Heart right ventricle (tissue), 16 donors: ENCODE measurements at regions not wholly inside any gene's neighbourhood (a gene's known extent, or its start where the extent isn't known, plus 50 kb on each side); places are given as distances from the start of the nearest gene placed in this dataset.

ENCODE experiments used
- ATAC-seq, 8 donors: fragments of 200-7000 bp; cut with Tn5 transposase; one replicate each; pipeline ENCODE4 v1.9.1; 2020; ENCODE audit warnings: mild to moderate bottlenecking in 8 of 8, moderate library complexity in 8 of 8, moderate number of reproducible peaks in 1 of 8
- DNase-seq, 2 donors: peaks; one replicate each; pipeline ENCODE4 v3.0.0-alpha.2; 2020
- H3K27ac ChIP-seq, 10 donors: fragments of 200-600 bp; sonication (generic) in 2 of 10; one replicate each; pipeline versions ENCODE4 v1.5.0 to v1.8.0; 2020 to 2022; ENCODE audit warnings: mild to moderate bottlenecking in 3 of 10
- H3K27me3 ChIP-seq, 7 donors: fragments of 200-600 bp; one replicate each; pipeline ENCODE4 v1.8.0; 2021 to 2022; ENCODE audit warnings: mild to moderate bottlenecking in 2 of 7
- H3K36me3 ChIP-seq, 9 donors: fragments of 200-600 bp; sonication (generic) in 1 of 9; one replicate each; pipeline versions ENCODE4 v1.5.0 to v1.8.0; 2020 to 2022; ENCODE audit warnings: mild to moderate bottlenecking in 2 of 9
- H3K4me1 ChIP-seq, 9 donors: fragments of 200-600 bp; sonication (generic) in 1 of 9; one replicate each; pipeline versions ENCODE4 v1.5.0 to v1.8.0; 2020 to 2022; ENCODE audit warnings: mild to moderate bottlenecking in 4 of 9
- H3K4me3 ChIP-seq, 10 donors: fragments of 200-600 bp; sonication (generic) in 2 of 10; one replicate each; pipeline versions ENCODE4 v1.5.0 to v1.8.0; 2020 to 2022; ENCODE audit warnings: mild to moderate bottlenecking in 7 of 10, moderate library complexity in 2 of 10
- H3K9me3 ChIP-seq, 11 donors: fragments of 200-600 bp in 10 of 11; sonication (generic) in 2 of 11; one replicate each; pipeline versions ENCODE4 v1.5.0 to v1.8.0; 2013 to 2022; ENCODE audit warnings: mild to moderate bottlenecking in 2 of 11, control low read depth in 1 of 11, moderate library complexity in 1 of 11
- WGBS, 2 donors: extraction: QIAGEN DNeasy Blood & Tissue Kit; methylation state at CpG; one replicate each; pipeline ENCODE4 v1.1.7; 2013; ENCODE audit warnings: inconsistent platforms in 1 of 2; 5-methylcytosine and 5-hydroxymethylcytosine counted together
- intact Hi-C, 10 donors: fragments of 100-400 bp; cut with DNase I; formaldehyde crosslinking; loops; one replicate each; pipeline versions ENCODE4 v1.11.1 to v1.14.2; 2022
- TF ChIP-seq, protein P1 (sequence below), 9 donors: fragments of 200-600 bp; sonication (generic) in 2 of 9; IDR thresholded peaks; one replicate each; pipeline versions ENCODE4 v1.5.0 to v1.8.0; 2021 to 2022; ENCODE audit warnings: antibody characterized with exemption in 9 of 9, mild to moderate bottlenecking in 5 of 9, moderate library complexity in 1 of 9
- donor health status: Arrhythmogenic right ventricular cardiomyopathy.
- donor health status: ischemic (EF 13 %, LVEDD 7.1; RV severe dilation, severe dysfunction).
- donor health status: healthy with polysubstance abuse.
- donor health status: DM: no; HTN: yes; CAD: no.
- donor health status: DM: no; HTN: no; CAD: no.
- donor health status: ischemic (EF 25% LVEDD 6.9; RV normal size, moderate dysfunction).
- donor health status: ischemic (EF 25% LVEDD 5.7; RV mildly dilated, moderate dysfunction).
- donor health status: healthy.
- donor health status: DM: yes; HTN: yes; CAD: no.
- donor health status: Ischemic cardiomyopathy.
- donor health status: ischemic (EF 35%, LVEDD 5.7; RV mildly dilated, moderate dysfunction).
- donor health status: nonischemic (EF 11% LVEDD 7.7; RV severe dilation, severe dysfunction).
- donor health status: DM: yes; HTN: yes; CAD: no.
- donor health status: PGD.
- donor health status: ischemic (EF 29% LVEDD 5.4; RV normal size, mild dysfunction).
- donor health status: nonischemic (EF 23%, LVEDD 6.1; RV moderate dilation, normal function).

- Histone ChIP-seq H3K36me3 (no peaks in the 10 kb centered on the region), H3K27me3 (peaks cover 0 to 4% (median 0%) of the 10 kb centered on the region in 7 donors), H3K4me3 (peak overlapping the region in 1 of 10 donors; percentile 2), H3K27ac (peak overlapping the region in 7 of 10 donors; percentile 7 to 94 (median 56)), H3K9me3 (no peaks in the 10 kb centered on the region), H3K4me1 (peaks cover 0 to 51% (median 27%) of the 10 kb centered on the region in 9 donors)
- intact Hi-C loops: loop anchor here (1.0 to 10.0 kb wide), 18 partner anchors 209 to 971 kb away; no protein-coding TSS in a partner anchor
- peak; percentile 79 to 90 for DNase-seq
- 21 to 28% methylated on average over 12 of the region's 12 CpGs for WGBS, 2 donors
- ATAC-seq: peak; percentile 82 to 93 (median 91)
- TF ChIP-seq, protein P1, sequence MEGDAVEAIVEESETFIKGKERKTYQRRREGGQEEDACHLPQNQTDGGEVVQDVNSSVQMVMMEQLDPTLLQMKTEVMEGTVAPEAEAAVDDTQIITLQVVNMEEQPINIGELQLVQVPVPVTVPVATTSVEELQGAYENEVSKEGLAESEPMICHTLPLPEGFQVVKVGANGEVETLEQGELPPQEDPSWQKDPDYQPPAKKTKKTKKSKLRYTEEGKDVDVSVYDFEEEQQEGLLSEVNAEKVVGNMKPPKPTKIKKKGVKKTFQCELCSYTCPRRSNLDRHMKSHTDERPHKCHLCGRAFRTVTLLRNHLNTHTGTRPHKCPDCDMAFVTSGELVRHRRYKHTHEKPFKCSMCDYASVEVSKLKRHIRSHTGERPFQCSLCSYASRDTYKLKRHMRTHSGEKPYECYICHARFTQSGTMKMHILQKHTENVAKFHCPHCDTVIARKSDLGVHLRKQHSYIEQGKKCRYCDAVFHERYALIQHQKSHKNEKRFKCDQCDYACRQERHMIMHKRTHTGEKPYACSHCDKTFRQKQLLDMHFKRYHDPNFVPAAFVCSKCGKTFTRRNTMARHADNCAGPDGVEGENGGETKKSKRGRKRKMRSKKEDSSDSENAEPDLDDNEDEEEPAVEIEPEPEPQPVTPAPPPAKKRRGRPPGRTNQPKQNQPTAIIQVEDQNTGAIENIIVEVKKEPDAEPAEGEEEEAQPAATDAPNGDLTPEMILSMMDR (IDR thresholded peaks at IDR 0.05): peak; percentile 90 to 98 (median 95)
Observed at GRCh38 chr6:163956571-163957407, 542.3 kb downstream of the QKI start.

DNA sequence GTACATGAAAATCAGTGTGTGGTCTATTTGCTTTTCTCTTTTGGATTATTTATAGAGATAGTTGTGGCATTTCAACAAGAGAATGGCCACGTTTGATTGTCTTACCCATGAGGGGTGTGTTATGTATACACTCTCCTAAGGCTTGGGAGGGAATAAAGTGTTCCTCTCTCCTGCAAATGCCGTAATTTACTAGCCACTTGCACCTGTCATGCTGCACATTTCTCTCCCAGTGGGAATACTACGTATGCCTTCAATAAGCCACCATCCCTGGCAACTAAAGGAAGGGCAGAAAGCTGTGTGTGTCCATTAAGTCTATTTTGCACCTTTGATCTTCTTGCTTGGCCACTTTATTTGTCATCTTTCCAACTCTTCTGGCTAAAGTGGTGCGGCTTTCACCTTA, 541.2 kb downstream of the QKI start:
- Histone ChIP-seq H3K4me1 (peaks cover 0 to 51% (median 27%) of the 10 kb centered on the region in 9 donors), H3K27me3 (peaks cover 0 to 4% (median 0%) of the 10 kb centered on the region in 7 donors), H3K27ac (peak overlapping the region in 5 of 10 donors; percentile 14 to 94 (median 55)), H3K4me3 (no peak overlapping the region), H3K36me3 (no peaks in the 10 kb centered on the region), H3K9me3 (no peaks in the 10 kb centered on the region)
- no peak for ATAC-seq
- intact Hi-C loops: loop anchor here (1.0 to 10.0 kb wide), 18 partner anchors 208 to 972 kb away; no protein-coding TSS in a partner anchor
- TF ChIP-seq, protein P1 (IDR thresholded peaks at IDR 0.05): no peak
- WGBS, 2 donors: 91 to 96% methylated on average over 4 of the region's 4 CpGs
- no peak for DNase-seq

DNA sequence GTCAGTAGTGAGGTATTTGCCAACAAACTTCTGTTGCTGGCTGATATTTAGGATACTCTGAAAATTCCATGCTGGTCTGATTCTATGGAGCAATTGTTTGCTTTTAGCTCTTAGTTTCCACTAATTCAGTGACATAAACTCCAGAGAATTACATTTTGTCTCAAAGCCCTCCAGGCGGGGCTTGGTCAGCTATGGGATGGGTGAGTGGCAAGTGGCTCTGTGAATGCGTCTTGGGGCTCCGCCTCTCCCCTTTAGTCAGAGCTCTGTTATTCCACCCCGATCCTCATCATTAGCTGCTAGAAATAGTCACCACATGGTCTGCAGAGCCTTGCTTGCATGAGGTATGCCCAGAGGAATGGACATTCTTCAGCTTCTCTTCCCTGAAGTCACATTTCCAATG, 540.6 kb downstream of the QKI start:
- Histone ChIP-seq H3K27ac (peak overlapping the region in 2 of 10 donors; percentile 8 to 55), H3K4me1 (peaks cover 0 to 46% (median 23%) of the 10 kb centered on the region in 9 donors), H3K36me3 (no peaks in the 10 kb centered on the region), H3K27me3 (peaks cover 0 to 4% (median 0%) of the 10 kb centered on the region in 7 donors), H3K9me3 (no peaks in the 10 kb centered on the region), H3K4me3 (no peak overlapping the region)
- peak in 1 of 8 donors; percentile 29 for ATAC-seq
- DNase-seq: no peak
- TF ChIP-seq, protein P1 (IDR thresholded peaks at IDR 0.05): no peak
- WGBS, 2 donors: 81 to 88% methylated on average over 4 of the region's 4 CpGs
- intact Hi-C loops: loop anchor here (5.0 to 10.0 kb wide), 16 partner anchors 208 to 972 kb away; no protein-coding TSS in a partner anchor

DNA sequence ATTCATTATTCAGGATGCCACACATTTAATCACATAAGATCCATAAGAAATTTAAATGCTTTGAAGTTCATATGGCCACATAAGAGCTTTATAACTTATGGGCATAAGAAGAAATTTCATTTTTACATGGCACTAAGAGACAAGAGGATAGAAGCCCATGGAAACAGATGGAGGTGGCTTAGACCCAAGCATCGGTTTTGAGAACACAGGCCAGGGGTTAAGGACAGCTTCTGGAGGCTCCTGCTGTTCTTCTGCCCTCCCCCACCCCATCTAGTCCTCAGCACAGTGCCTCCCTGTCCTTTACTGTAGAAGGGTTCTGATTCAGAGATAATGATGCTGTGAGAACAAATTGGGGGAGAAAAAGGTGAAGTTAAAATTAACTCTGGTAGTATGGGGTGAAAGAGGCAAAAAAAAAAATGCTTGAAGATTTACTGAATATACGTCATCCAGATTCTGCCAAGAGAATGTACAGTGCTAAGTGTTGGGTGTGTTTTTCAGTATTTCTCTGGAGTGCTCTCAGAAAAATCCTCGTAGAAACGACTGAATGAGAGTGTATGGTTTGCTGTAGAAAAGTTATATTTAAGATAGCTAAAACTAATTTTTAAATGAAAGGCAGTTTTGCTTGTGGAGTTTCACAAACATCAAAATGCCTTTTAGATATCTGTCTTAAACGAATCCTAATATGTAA, 539.7 kb downstream of the QKI start:
- Histone ChIP-seq H3K36me3 (no peaks in the 10 kb centered on the region), H3K4me1 (peaks cover 0 to 38% (median 15%) of the 10 kb centered on the region in 9 donors), H3K27ac (no peak overlapping the region), H3K4me3 (no peak overlapping the region), H3K27me3 (peaks cover 0 to 4% (median 0%) of the 10 kb centered on the region in 7 donors), H3K9me3 (no peaks in the 10 kb centered on the region)
- TF ChIP-seq, protein P1 (IDR thresholded peaks at IDR 0.05): no peak
- WGBS, 2 donors: 87% methylated on average over 5 of the region's 5 CpGs
- intact Hi-C loops: loop anchor here in 8 of 10 donors (5.0 to 10.0 kb wide), 9 partner anchors 209 to 971 kb away; no protein-coding TSS in a partner anchor
- ATAC-seq (no peak), DNase-seq (no peak)
